A673 (cell line): ENCODE measurements at regions not wholly inside any gene's neighbourhood (a gene's known extent, or its start where the extent isn't known, plus 50 kb on each side); places are given as distances from the start of the nearest gene placed in this dataset.

Experiments
- BruUV-seq: library from RNA; stranded (reverse); fragments of 400-500 nt; replicated peaks from 2 replicates; lab custom pipeline; 2021; lab: Mats Ljungman, UMichigan
- CTCF ChIA-PET: fragments of 300-600 bp; sonication (Branson Sonifier 250); formaldehyde crosslinking; loops from one replicate; lab custom pipeline; 2022; ENCODE audit warnings: antibody characterized with exemption; lab: Charles Lee
- POLR2A ChIA-PET: fragments of 300-600 bp; sonication (Branson Sonifier 250); formaldehyde crosslinking; loops from one replicate; lab custom pipeline; 2022; ENCODE audit warnings: antibody characterized with exemption; ENCODE audit not compliant: low non-redundant PET; lab: Charles Lee
- DNase-seq: peaks from one replicate; pipeline ENCODE4 v3.0.0-alpha.2; 2015; ENCODE audit warnings: low spot score
- H3K27ac ChIP-seq: fragments of 200-600 bp; sonication (generic); 2 replicates; pipeline ENCODE4 v1.5.1; 2016; ENCODE audit warnings: mixed run types, low read depth, mild to moderate bottlenecking, mixed read lengths, antibody characterized with exemption, low read length; ENCODE audit not compliant: poor library complexity, severe bottlenecking
- H3K27me3 ChIP-seq: fragments of 200-600 bp; sonication (generic); replicated peaks from 2 replicates; pipeline ENCODE4 v1.6.1; 2017; ENCODE audit warnings: mixed run types, low read depth, mild to moderate bottlenecking, mixed read lengths, antibody characterized with exemption, low read length; ENCODE audit not compliant: insufficient read depth, poor library complexity
- H3K36me3 ChIP-seq: fragments of 200-600 bp; sonication (generic); 2 replicates; pipeline ENCODE4 v1.6.1; 2016; ENCODE audit warnings: mixed run types, mild to moderate bottlenecking, mixed read lengths, antibody characterized with exemption, low read length; ENCODE audit not compliant: insufficient read depth, poor library complexity, severe bottlenecking
- H3K4me1 ChIP-seq: fragments of 200-600 bp; sonication (generic); 2 replicates; pipeline ENCODE4 v1.6.1; 2017; ENCODE audit warnings: mixed run types, mild to moderate bottlenecking, mixed read lengths, antibody characterized with exemption, low read length; ENCODE audit not compliant: insufficient read depth, poor library complexity, severe bottlenecking
- H3K4me3 ChIP-seq: fragments of 200-600 bp; sonication (generic); 2 replicates; pipeline ENCODE4 v1.5.1; 2016; ENCODE audit warnings: low read depth, mixed run types, mild to moderate bottlenecking, mixed read lengths, low read length; ENCODE audit not compliant: poor library complexity, severe bottlenecking
- H3K9me3 ChIP-seq: fragments of 200-600 bp; sonication (generic); 2 replicates; pipeline ENCODE4 v1.6.1; 2016; ENCODE audit warnings: mixed run types, low read depth, mild to moderate bottlenecking, mixed read lengths, antibody characterized with exemption, low read length; ENCODE audit not compliant: poor library complexity, severe bottlenecking
- EZH2 ChIP-seq: fragments of 200-600 bp; sonication (generic); IDR thresholded peaks from 2 replicates; pipeline ENCODE4 v1.6.1; 2017; ENCODE audit warnings: borderline replicate concordance, low read depth, mild to moderate bottlenecking, mixed read lengths, antibody characterized with exemption, low read length; ENCODE audit not compliant: poor library complexity, severe bottlenecking
- intact Hi-C: fragments of 100-400 bp; cut with micrococcal nuclease; formaldehyde crosslinking; loops from one replicate; pipeline ENCODE4 v1.10.0; 2022; ENCODE audit not compliant: unreplicated experiment
- TF ChIP-seq, protein P1 (sequence below): fragments of 300-800, 200-600 bp; sonication (generic); conservative IDR thresholded peaks from 2 replicates; pipeline ENCODE4 v1.5.1; 2017; ENCODE audit warnings: low read depth, mild to moderate bottlenecking, antibody characterized with exemption, low read length, moderate library complexity, mixed read lengths

DNA sequence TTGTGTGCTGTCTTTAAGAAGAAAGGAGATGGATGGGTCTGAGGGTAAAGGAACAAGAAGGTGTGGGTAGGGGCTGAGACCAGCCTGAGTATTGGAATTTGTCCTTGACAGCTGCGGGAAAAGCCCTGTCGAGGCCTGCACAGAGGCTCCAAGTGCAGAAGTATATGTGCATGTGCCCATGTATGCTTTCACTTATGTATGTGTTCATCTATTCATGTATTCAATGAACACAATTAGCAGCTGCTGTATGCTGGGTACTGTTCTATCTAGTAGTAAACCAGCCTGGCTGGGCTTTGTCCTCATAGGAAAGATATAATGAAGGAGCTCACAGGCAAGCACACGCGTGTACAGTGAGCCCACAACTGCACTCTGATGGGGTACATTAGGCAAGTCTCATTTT, 181.4 kb downstream of the CALCRL start:
- CTCF ChIA-PET = no interaction called here
- Histone ChIP-seq H3K4me1 (no peaks in the 10 kb centered on the region), H3K9me3 (no peaks in the 10 kb centered on the region), H3K36me3 (no peaks in the 10 kb centered on the region), H3K4me3 (no peak overlapping the region), H3K27me3 (no peaks in the 10 kb centered on the region), H3K27ac (no peak overlapping the region)
- intact Hi-C loops = no loop called here
- POLR2A ChIA-PET = no interaction called here
- TF ChIP-seq EZH2 = no peak
- TF ChIP-seq, protein P1, sequence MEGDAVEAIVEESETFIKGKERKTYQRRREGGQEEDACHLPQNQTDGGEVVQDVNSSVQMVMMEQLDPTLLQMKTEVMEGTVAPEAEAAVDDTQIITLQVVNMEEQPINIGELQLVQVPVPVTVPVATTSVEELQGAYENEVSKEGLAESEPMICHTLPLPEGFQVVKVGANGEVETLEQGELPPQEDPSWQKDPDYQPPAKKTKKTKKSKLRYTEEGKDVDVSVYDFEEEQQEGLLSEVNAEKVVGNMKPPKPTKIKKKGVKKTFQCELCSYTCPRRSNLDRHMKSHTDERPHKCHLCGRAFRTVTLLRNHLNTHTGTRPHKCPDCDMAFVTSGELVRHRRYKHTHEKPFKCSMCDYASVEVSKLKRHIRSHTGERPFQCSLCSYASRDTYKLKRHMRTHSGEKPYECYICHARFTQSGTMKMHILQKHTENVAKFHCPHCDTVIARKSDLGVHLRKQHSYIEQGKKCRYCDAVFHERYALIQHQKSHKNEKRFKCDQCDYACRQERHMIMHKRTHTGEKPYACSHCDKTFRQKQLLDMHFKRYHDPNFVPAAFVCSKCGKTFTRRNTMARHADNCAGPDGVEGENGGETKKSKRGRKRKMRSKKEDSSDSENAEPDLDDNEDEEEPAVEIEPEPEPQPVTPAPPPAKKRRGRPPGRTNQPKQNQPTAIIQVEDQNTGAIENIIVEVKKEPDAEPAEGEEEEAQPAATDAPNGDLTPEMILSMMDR = no peak
- no peak for DNase-seq
- no TSS peak for BruUV-seq

DNA sequence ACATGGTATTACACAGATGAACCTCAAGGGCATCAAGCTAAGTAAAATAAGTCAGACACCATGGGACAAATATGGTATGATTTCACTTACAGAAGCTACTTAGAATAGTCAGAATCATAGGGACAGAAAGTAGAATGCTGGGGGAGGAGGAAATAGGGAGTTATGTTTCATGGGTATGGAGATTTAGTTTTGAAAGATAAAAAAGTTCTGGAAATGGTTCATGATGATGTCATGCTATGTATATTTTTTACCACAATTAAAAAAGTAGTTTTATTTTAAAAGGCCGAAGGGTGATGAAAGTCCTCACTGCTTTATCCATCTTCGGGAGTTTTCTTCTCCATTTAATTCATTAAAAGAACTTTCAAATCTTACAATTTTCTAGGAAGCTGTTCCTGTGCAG, 181.9 kb downstream of the CALCRL start:
- DNase-seq = no peak
- Histone ChIP-seq H3K36me3 (no peaks in the 10 kb centered on the region), H3K27ac (no peak overlapping the region), H3K9me3 (no peaks in the 10 kb centered on the region), H3K4me3 (no peak overlapping the region), H3K4me1 (no peaks in the 10 kb centered on the region), H3K27me3 (no peaks in the 10 kb centered on the region)
- ChIA-PET POLR2A (no interaction called here), CTCF (no interaction called here)
- intact Hi-C loops = no loop called here
- BruUV-seq = no TSS peak
- TF ChIP-seq, protein P1 = no peak
- TF ChIP-seq EZH2 = no peak

DNA sequence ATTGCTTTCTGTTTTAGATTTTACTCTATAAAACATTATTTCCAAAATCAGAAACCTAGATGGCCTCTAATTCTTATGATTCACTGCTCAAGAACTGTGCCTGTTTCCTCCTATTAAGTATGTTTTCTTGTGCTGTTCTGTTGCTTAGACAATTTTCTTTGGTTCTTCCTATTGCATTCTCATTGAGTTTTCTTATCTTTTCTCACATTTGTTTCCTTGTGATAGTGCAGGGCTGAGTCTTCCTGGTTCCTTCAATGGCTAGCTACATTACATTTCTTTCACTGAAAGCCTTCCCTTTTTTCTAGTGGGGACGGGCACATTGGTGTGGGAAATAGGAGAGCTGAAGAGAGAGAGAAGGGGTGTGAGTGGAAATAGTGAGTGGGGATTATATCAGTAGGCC, 183.4 kb downstream of the CALCRL start:
- Histone ChIP-seq H3K27me3 (no peaks in the 10 kb centered on the region), H3K36me3 (no peaks in the 10 kb centered on the region), H3K27ac (no peak overlapping the region), H3K4me3 (no peak overlapping the region), H3K9me3 (no peaks in the 10 kb centered on the region), H3K4me1 (no peaks in the 10 kb centered on the region)
- CTCF ChIA-PET = no interaction called here
- POLR2A ChIA-PET = no interaction called here
- TF ChIP-seq EZH2 = no peak
- TF ChIP-seq, protein P1 = no peak
- intact Hi-C loops = no loop called here
- DNase-seq = no peak
- no TSS peak for BruUV-seq
